Heart left ventricle (tissue), 16 donors: ENCODE measurements at regions not wholly inside any gene's neighbourhood (a gene's known extent, or its start where the extent isn't known, plus 50 kb on each side); places are given as distances from the start of the nearest gene placed in this dataset.

Source experiments
- ATAC-seq, 4 donors: fragments of 200-7000 bp; cut with Tn5 transposase; one replicate each; pipeline ENCODE4 v1.9.1; 2020 to 2022; ENCODE audit warnings: moderate library complexity in 4 of 4, mild to moderate bottlenecking in 3 of 4, moderate number of reproducible peaks in 1 of 4
- DNase-seq, 5 donors: peaks; one replicate each; pipeline ENCODE4 v3.0.0-alpha.2; 2020
- H3K27ac ChIP-seq, 12 donors: fragments of 200-600 bp; sonication (generic) in 4 of 12; one replicate each; pipeline versions ENCODE4 v1.5.0 to v1.8.0; 2016 to 2022; ENCODE audit warnings: mild to moderate bottlenecking in 2 of 12
- H3K27me3 ChIP-seq, 9 donors: fragments of 200-600 bp; sonication (generic) in 2 of 9; one replicate each; pipeline versions ENCODE4 v1.5.1 to v1.8.0; 2016 to 2022; ENCODE audit warnings: mild to moderate bottlenecking in 3 of 9
- H3K36me3 ChIP-seq, 9 donors: fragments of 200-600 bp; sonication (generic) in 2 of 9; one replicate each; pipeline versions ENCODE4 v1.5.0 to v1.8.0; 2018 to 2022; ENCODE audit warnings: mild to moderate bottlenecking in 2 of 9
- H3K4me1 ChIP-seq, 12 donors: fragments of 200-600 bp; sonication (generic) in 4 of 12; one replicate each; pipeline versions ENCODE4 v1.5.0 to v1.8.0; 2016 to 2022; ENCODE audit warnings: mild to moderate bottlenecking in 3 of 12
- H3K4me3 ChIP-seq, 12 donors: fragments of 200-600 bp; sonication (generic) in 4 of 12; one replicate each; pipeline versions ENCODE4 v1.5.0 to v1.8.0; 2017 to 2022; ENCODE audit warnings: mild to moderate bottlenecking in 9 of 12, moderate library complexity in 4 of 12
- H3K9me3 ChIP-seq, 12 donors: fragments of 200-600 bp; sonication (generic) in 4 of 12; one replicate each; pipeline versions ENCODE4 v1.5.0 to v1.8.0; 2016 to 2022; ENCODE audit warnings: mild to moderate bottlenecking in 1 of 12
- CTCF ChIP-seq, 12 donors: fragments of 200-600 bp; sonication (generic) in 4 of 12; IDR thresholded peaks; one replicate each; pipeline versions ENCODE4 v1.5.0 to v1.8.0; 2018 to 2022; ENCODE audit warnings: antibody characterized with exemption in 12 of 12, mild to moderate bottlenecking in 5 of 12
- POLR2A ChIP-seq, 2 donors: fragments of 450-650 bp; IDR thresholded peaks; one replicate each; pipeline ENCODE4 v1.6.1; 2017; ENCODE audit warnings: antibody characterized with exemption in 2 of 2, mild to moderate bottlenecking in 2 of 2, moderate library complexity in 2 of 2
- WGBS, 4 donors: extraction: QIAGEN DNeasy Blood & Tissue Kit in 2 of 4; methylation state at CpG; one replicate each; pipeline versions ENCODE4 v1.1.5 to v1.1.7; 2013 to 2018; 5-methylcytosine and 5-hydroxymethylcytosine counted together
- intact Hi-C, 10 donors: fragments of 100-400 bp; cut with DNase I; formaldehyde crosslinking; loops; one replicate each; pipeline versions ENCODE4 v1.11.1 to v1.14.2; 2022
- donor health status: ischemic (EF 13 %, LVEDD 7.1; RV severe dilation, severe dysfunction).
- donor health status: healthy with polysubstance abuse.
- donor health status: DM: no; HTN: yes; CAD: no.
- donor health status: DM: no; HTN: no; CAD: no.
- donor health status: ischemic (EF 25% LVEDD 6.9; RV normal size, moderate dysfunction).
- donor health status: ischemic (EF 25% LVEDD 5.7; RV mildly dilated, moderate dysfunction).
- donor health status: healthy.
- donor health status: DM: yes; HTN: yes; CAD: no.
- donor health status: ischemic (EF 35%, LVEDD 5.7; RV mildly dilated, moderate dysfunction).
- donor health status: nonischemic (EF 11% LVEDD 7.7; RV severe dilation, severe dysfunction).
- donor health status: DM: yes; HTN: yes; CAD: no.
- donor health status: PGD.
- donor health status: ischemic (EF 29% LVEDD 5.4; RV normal size, mild dysfunction).
- donor health status: nonischemic (EF 23%, LVEDD 6.1; RV moderate dilation, normal function).

- Histone ChIP-seq H3K27me3 (peaks cover 0 to 5% (median 0%) of the 10 kb centered on the region in 9 donors), H3K36me3 (no peaks in the 10 kb centered on the region), H3K27ac (no peak overlapping the region), H3K4me1 (peaks cover 0 to 3% (median 0%) of the 10 kb centered on the region in 12 donors), H3K9me3 (no peaks in the 10 kb centered on the region), H3K4me3 (no peak overlapping the region)
- intact Hi-C loops = no loop called here
- DNase-seq (no peak), ATAC-seq (no peak)
- TF ChIP-seq CTCF (IDR thresholded peaks at IDR 0.05) (no peak), POLR2A (IDR thresholded peaks at IDR 0.05) (no peak)
- 65 to 86% (median 78%) methylated on average over 1 of the region's 1 CpG for WGBS, 4 donors
Observed at GRCh38 chr5:3911111-3911510, 315.5 kb downstream of the IRX1 start.

GRCh38 chr5:3911773-3912172 lies 316.1 kb downstream of the IRX1 start:
- H3K4me1 ChIP-seq = peaks cover 0 to 3% (median 0%) of the 10 kb centered on the region in 12 donors
- no peak for DNase-seq
- no peak overlapping the region for H3K4me3 ChIP-seq
- no peak overlapping the region for H3K27ac ChIP-seq
- H3K9me3 ChIP-seq = no peaks in the 10 kb centered on the region
- intact Hi-C loops = no loop called here
- no peak for TF ChIP-seq CTCF (IDR thresholded peaks at IDR 0.05)
- no peak for TF ChIP-seq POLR2A (IDR thresholded peaks at IDR 0.05)
- peaks cover 0 to 5% (median 0%) of the 10 kb centered on the region in 9 donors for H3K27me3 ChIP-seq
- 78 to 83% (median 80%) methylated on average over 4 of the region's 4 CpGs for WGBS, 4 donors
- no peaks in the 10 kb centered on the region for H3K36me3 ChIP-seq
- no peak for ATAC-seq

- no peak for DNase-seq
- no peak for ATAC-seq
- 92 to 94% (median 93%) methylated on average over 7 of the region's 7 CpGs for WGBS, 4 donors
- intact Hi-C loops = no loop called here
- H3K4me3 ChIP-seq = no peak overlapping the region
- peaks cover 0 to 3% (median 0%) of the 10 kb centered on the region in 12 donors for H3K4me1 ChIP-seq
- H3K36me3 ChIP-seq = no peaks in the 10 kb centered on the region
- H3K9me3 ChIP-seq = no peaks in the 10 kb centered on the region
- peaks cover 0 to 5% (median 0%) of the 10 kb centered on the region in 9 donors for H3K27me3 ChIP-seq
- no peak overlapping the region for H3K27ac ChIP-seq
- no peak for TF ChIP-seq POLR2A (IDR thresholded peaks at IDR 0.05)
- no peak for TF ChIP-seq CTCF (IDR thresholded peaks at IDR 0.05)
Observed at GRCh38 chr5:3912790-3913189, 317.2 kb downstream of the IRX1 start.

- no peaks in the 10 kb centered on the region for H3K36me3 ChIP-seq
- intact Hi-C loops = no loop called here
- no peaks in the 10 kb centered on the region for H3K9me3 ChIP-seq
- DNase-seq = no peak
- WGBS, 4 donors = 83 to 85% (median 83%) methylated on average over 3 of the region's 3 CpGs
- no peak for TF ChIP-seq POLR2A (IDR thresholded peaks at IDR 0.05)
- H3K27ac ChIP-seq = no peak overlapping the region
- peaks cover 0 to 3% (median 0%) of the 10 kb centered on the region in 12 donors for H3K4me1 ChIP-seq
- peaks cover 0 to 4% (median 0%) of the 10 kb centered on the region in 9 donors for H3K27me3 ChIP-seq
- ATAC-seq = no peak
- H3K4me3 ChIP-seq = no peak overlapping the region
Observed at GRCh38 chr5:3913279-3913678, 317.6 kb downstream of the IRX1 start.

GRCh38 chr5:3925022-3925421 lies 329.4 kb downstream of the IRX1 start:
- Histone ChIP-seq H3K27ac (no peak overlapping the region), H3K9me3 (peaks cover 0 to 1% (median 0%) of the 10 kb centered on the region in 12 donors), H3K4me3 (no peak overlapping the region), H3K27me3 (no peaks in the 10 kb centered on the region), H3K4me1 (no peaks in the 10 kb centered on the region), H3K36me3 (no peaks in the 10 kb centered on the region)
- DNase-seq = no peak
- no peak for ATAC-seq
- WGBS, 4 donors = 68 to 84% (median 72%) methylated on average over 5 to 7 of the region's 7 CpGs
- TF ChIP-seq CTCF (IDR thresholded peaks at IDR 0.05) (no peak), POLR2A (IDR thresholded peaks at IDR 0.05) (no peak)
- intact Hi-C loops = no loop called here
